DND-41 (cell line): ENCODE measurements at regions not wholly inside any gene's neighbourhood (a gene's known extent, or its start where the extent isn't known, plus 50 kb on each side); places are given as distances from the start of the nearest gene placed in this dataset.

Experiments used
- CTCF ChIP-seq: IDR thresholded peaks from 2 replicates; pipeline ENCODE4 v1.5.1; 2012; ENCODE audit warnings: borderline replicate concordance, low read length, moderate library complexity, mild to moderate bottlenecking; ENCODE audit not compliant: poor library complexity, severe bottlenecking; ENCODE audit errors: extremely low read depth
- EZH2 ChIP-seq: IDR thresholded peaks from 3 replicates; pipeline ENCODE4 v1.6.1; 2012; ENCODE audit warnings: borderline replicate concordance, low read depth, mild to moderate bottlenecking, moderate library complexity, low read length, inconsistent platforms; ENCODE audit not compliant: severe bottlenecking

DNA sequence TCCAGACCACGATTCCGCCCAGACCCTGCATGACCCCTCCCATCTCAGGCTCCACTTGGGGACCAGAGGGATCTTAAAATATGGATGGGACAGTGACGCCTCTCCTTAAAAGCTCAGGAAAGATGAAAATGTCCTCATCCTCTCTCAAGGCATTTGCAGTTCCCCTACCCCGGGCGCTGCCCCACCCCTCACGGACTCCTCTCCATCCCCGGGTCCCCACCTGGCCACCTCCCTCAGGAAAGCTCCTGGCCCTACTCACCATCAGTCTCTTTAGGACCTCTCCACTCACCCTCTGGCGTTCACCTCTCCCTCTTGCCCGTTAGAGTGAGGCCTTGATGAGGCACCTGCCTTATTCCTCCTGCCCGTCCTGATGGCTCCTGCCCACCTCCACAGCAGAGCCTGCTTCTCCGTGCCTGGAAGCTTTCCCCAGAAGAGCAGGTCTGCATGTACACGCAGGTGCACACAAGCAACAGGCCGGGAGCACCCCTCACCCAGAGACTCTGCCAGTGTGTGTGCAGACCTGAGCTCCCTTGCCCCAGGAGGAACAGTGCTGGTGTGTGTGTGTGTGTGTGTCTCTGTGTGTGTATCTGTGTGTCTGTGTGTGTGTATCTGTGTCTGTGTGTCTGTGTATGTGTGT is 105.6 kb upstream of the NXT1 start:
- TF ChIP-seq CTCF (no peak), EZH2 (no peak)
